NCI-H69 (cell line): ENCODE measurements at regions not wholly inside any gene's neighbourhood (a gene's known extent, or its start where the extent isn't known, plus 50 kb on each side); places are given as distances from the start of the nearest gene placed in this dataset.
A peak's percentile ranks its signal among the peaks of the same experiment; 100 is the strongest.

Source experiments
- DNase-seq: peaks from one replicate; lab custom pipeline; 2025; lab: John Stamatoyannopoulos, UW

GRCh38 chr7:94236960-94237359 lies 157.7 kb upstream of the COL1A2 start:
- DNase-seq, result no peak

- DNase-seq, result peak; percentile 36
Measured at GRCh38 chr7:94237417-94237816, 157.3 kb upstream of the COL1A2 start.

GRCh38 chr7:94239661-94240234 lies 154.9 kb upstream of the COL1A2 start:
- DNase-seq, result peak; percentile 77

- DNase-seq, result no peak
Measured at GRCh38 chr7:94240902-94241301, 153.8 kb upstream of the COL1A2 start.

- DNase-seq, result no peak
Measured at GRCh38 chr7:94241402-94241925, 153.2 kb upstream of the COL1A2 start.

- DNase-seq, result peak; percentile 20
Measured at GRCh38 chr7:94243066-94243711, 151.5 kb upstream of the COL1A2 start.

GRCh38 chr7:94244760-94245159 lies 149.9 kb upstream of the COL1A2 start:
- DNase-seq, result no peak

GRCh38 chr7:94245500-94245899 lies 149.2 kb upstream of the COL1A2 start:
- peak; percentile 11 for DNase-seq

- DNase-seq, result no peak
Measured at GRCh38 chr7:94247970-94248369, 146.7 kb upstream of the COL1A2 start.

GRCh38 chr7:94249631-94250030 lies 145.1 kb upstream of the COL1A2 start:
- peak; percentile 71 for DNase-seq

- peak; percentile 92 for DNase-seq
Measured at GRCh38 chr7:94250124-94250523, 144.6 kb upstream of the COL1A2 start.

GRCh38 chr7:94250987-94251386 lies 143.7 kb upstream of the COL1A2 start:
- peak; percentile 79 for DNase-seq

GRCh38 chr7:94252124-94252523 lies 142.6 kb upstream of the COL1A2 start:
- DNase-seq, result no peak

- DNase-seq, result peak; percentile 82
Measured at GRCh38 chr7:94252971-94253370, 141.7 kb upstream of the COL1A2 start.

- DNase-seq, result no peak
Measured at GRCh38 chr7:94253686-94254085, 141.0 kb upstream of the COL1A2 start.

GRCh38 chr7:94258418-94259300 lies 136.0 kb upstream of the COL1A2 start:
- peak; percentile 41 for DNase-seq

- no peak for DNase-seq
Measured at GRCh38 chr7:94261067-94261466, 133.6 kb upstream of the COL1A2 start.

GRCh38 chr7:94264756-94265155 lies 129.9 kb upstream of the COL1A2 start:
- no peak for DNase-seq

- DNase-seq, result no peak
Measured at GRCh38 chr7:94265456-94265855, 129.2 kb upstream of the COL1A2 start.

GRCh38 chr7:94266238-94266644 lies 128.5 kb upstream of the COL1A2 start:
- peak; percentile 17 for DNase-seq

GRCh38 chr7:94270772-94271171 lies 123.9 kb upstream of the COL1A2 start:
- no peak for DNase-seq

- DNase-seq, result no peak
Measured at GRCh38 chr7:94272821-94273583, 121.7 kb upstream of the COL1A2 start.
